Left renal pelvis (tissue), 4 donors: ENCODE measurements at regions not wholly inside any gene's neighbourhood (a gene's known extent, or its start where the extent isn't known, plus 50 kb on each side); places are given as distances from the start of the nearest gene placed in this dataset.

Experiments used
- DNase-seq, 4 donors: peaks; one replicate each; pipeline ENCODE4 v3.0.0-alpha.2; 2013; ENCODE audit warnings: low read depth in 4 of 4, low spot score in 3 of 4

- no peak for DNase-seq
These were observed 174.4 kb upstream of the IRX6 start for GRCh38 chr16:55149622-55150021.

- no peak for DNase-seq
These were observed 172.3 kb upstream of the IRX6 start for GRCh38 chr16:55151561-55152305.

- no peak for DNase-seq
These were observed 171.1 kb upstream of the IRX6 start for GRCh38 chr16:55152875-55153390.

- DNase-seq = no peak
These were observed 169.7 kb upstream of the IRX6 start for GRCh38 chr16:55154262-55154661.

- DNase-seq = no peak
These were observed 169.0 kb upstream of the IRX6 start for GRCh38 chr16:55154956-55155355.

- no peak for DNase-seq
These were observed 168.2 kb upstream of the IRX6 start for GRCh38 chr16:55155815-55156214.

GRCh38 chr16:55169780-55170179 is 154.2 kb upstream of the IRX6 start:
- DNase-seq = no peak

- no peak for DNase-seq
These were observed 152.8 kb upstream of the IRX6 start for GRCh38 chr16:55171241-55171640.

- no peak for DNase-seq
These were observed 148.6 kb upstream of the IRX6 start for GRCh38 chr16:55175389-55175788.

- DNase-seq = no peak
These were observed 147.1 kb upstream of the IRX6 start for GRCh38 chr16:55176901-55177300.

GRCh38 chr16:55179411-55179810 is 144.6 kb upstream of the IRX6 start:
- no peak for DNase-seq

GRCh38 chr16:55179852-55180585 is 144.0 kb upstream of the IRX6 start:
- no peak for DNase-seq

- DNase-seq = no peak
These were observed 140.0 kb upstream of the IRX6 start for GRCh38 chr16:55184052-55184451.

- no peak for DNase-seq
These were observed 139.4 kb upstream of the IRX6 start for GRCh38 chr16:55184619-55185018.

- DNase-seq = no peak
These were observed 134.8 kb upstream of the IRX6 start for GRCh38 chr16:55189224-55189623.

GRCh38 chr16:55189682-55190636 is 134.0 kb upstream of the IRX6 start:
- no peak for DNase-seq

- no peak for DNase-seq
These were observed 131.3 kb upstream of the IRX6 start for GRCh38 chr16:55192734-55193133.

- no peak for DNase-seq
These were observed 120.4 kb upstream of the IRX6 start for GRCh38 chr16:55203570-55203969.

GRCh38 chr16:55204069-55204468 is 119.9 kb upstream of the IRX6 start:
- DNase-seq = no peak

- DNase-seq = no peak
These were observed 119.1 kb upstream of the IRX6 start for GRCh38 chr16:55204923-55205322.
